Stimulated activated CD4-positive, alpha-beta T cell treated with anti-CD3 and anti-CD28 coated beads, Interleukin-4, amount 100 ng/mL, for 48 hours (primary cell): ENCODE measurements at regions not wholly inside any gene's neighbourhood (a gene's known extent, or its start where the extent isn't known, plus 50 kb on each side); places are given as distances from the start of the nearest gene placed in this dataset.
"Not testable (repeated sequence)": the region's sequence is repeated elsewhere in the genome, so short reads cannot be mapped to it uniquely, and the experiment has no call there.

ENCODE experiments used
- DNase-seq, 2 donors: peaks; one replicate each; pipeline ENCODE4 v3.0.0-alpha.2; 2020; ENCODE audit warnings: low read depth in 2 of 2

GRCh38 chr19:28569132-28570131 is 643.5 kb downstream of the UQCRFS1 start:
- DNase-seq, result no peak

DNA sequence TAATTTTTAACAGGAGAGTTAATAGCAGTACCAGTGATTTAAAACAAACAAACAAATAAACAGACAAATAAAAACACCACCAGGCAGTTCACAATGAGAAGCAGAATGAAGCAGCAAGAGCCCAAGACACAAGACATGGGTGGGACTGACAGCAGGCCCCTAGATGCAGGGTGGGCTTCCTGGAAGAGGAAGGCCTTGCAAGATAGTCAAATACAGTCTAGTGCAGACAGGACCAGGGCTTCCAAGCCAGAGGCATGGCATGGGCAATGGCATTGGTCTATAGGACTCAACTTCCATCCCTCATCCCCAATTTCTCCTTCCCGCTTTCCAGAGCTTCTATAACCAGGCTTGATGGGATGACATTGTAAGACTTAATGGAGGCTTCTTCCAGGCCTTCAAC is 645.1 kb downstream of the UQCRFS1 start:
- no peak for DNase-seq

GRCh38 chr19:28563964-28564921 is 648.7 kb downstream of the UQCRFS1 start:
- no peak for DNase-seq

DNA sequence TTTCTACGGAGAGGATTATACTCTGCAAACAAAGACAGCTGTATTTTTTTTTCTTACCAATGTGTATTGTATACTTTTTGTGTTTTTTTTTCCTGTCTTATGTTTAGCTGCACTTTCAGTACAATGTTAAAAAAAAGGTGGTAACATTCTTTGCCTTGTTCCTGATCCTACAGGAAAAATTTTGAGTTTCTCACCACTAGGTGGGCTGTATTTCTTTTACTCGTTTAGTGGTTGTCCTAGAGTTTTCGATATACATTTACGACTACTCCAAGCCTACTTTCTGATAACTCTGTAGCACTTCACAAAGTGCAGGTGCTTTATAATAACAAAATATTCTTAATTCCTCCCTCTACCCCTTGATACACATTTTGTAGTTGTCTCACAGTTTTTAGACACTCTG is 652.2 kb downstream of the UQCRFS1 start:
- no peak for DNase-seq

- DNase-seq, result no peak
Observed at GRCh38 chr19:28558783-28559182, 654.2 kb downstream of the UQCRFS1 start.

DNA sequence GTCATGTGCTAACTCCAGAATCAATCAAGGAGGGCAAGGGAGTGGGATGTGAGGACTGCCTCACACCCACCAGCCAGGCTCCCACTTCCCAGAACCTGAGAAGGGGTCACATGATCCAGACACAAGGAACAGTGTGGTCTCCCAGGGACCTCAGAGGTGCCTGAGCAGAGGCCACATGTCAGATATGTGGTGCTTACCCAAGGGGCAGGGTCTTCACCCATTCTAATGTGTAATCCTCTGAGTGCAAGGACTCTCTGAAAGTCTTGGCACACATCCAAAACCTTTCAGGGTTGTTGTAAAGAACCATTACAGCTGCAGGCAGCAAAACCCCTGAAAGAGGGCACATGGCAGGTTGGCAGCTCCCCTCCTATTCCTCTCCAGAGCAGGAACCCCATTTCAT is 656.6 kb downstream of the UQCRFS1 start:
- DNase-seq, result no peak

DNA sequence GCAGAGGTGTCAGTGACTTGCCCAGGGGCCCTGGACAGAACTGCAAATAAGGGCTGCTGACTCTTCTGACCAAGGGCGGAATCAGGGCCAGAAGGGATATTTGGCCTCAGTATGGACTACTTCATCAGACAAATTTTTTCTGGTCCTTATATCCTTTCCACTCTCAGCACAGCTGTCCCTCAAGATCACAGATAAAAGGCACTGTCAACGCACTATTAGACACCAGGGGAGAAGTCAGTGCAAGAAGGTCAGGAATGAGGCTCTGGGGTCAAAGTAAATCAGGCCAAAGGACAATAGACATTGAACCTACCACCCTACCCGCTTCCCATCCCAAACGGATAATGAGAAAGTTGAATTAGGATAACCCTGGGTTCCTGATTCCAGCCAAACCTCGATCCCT is 657.6 kb downstream of the UQCRFS1 start:
- DNase-seq, result no peak

GRCh38 chr19:28554321-28555091 is 658.4 kb downstream of the UQCRFS1 start:
- DNase-seq, result no peak

DNA sequence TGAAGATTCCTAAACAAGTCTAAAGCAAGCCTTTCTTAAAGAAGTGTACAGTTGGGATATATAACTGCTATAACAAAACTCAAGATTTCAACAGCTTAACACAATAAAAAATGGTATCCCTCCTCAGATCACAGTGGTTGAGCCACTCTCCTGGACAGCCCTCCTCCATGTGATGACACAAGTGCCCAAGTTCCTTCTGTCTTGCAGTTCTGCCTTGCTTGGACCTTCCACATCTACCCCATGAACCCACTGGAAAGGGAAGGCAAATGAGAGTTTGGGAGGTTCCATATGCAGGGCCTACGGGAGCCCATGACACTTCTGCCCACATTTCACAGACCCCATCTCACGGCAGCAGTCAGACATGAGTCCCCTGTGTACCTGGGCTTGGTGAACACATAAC is 659.2 kb downstream of the UQCRFS1 start:
- no peak for DNase-seq

GRCh38 chr19:28553005-28553404 is 659.9 kb downstream of the UQCRFS1 start:
- DNase-seq, result no peak

DNA sequence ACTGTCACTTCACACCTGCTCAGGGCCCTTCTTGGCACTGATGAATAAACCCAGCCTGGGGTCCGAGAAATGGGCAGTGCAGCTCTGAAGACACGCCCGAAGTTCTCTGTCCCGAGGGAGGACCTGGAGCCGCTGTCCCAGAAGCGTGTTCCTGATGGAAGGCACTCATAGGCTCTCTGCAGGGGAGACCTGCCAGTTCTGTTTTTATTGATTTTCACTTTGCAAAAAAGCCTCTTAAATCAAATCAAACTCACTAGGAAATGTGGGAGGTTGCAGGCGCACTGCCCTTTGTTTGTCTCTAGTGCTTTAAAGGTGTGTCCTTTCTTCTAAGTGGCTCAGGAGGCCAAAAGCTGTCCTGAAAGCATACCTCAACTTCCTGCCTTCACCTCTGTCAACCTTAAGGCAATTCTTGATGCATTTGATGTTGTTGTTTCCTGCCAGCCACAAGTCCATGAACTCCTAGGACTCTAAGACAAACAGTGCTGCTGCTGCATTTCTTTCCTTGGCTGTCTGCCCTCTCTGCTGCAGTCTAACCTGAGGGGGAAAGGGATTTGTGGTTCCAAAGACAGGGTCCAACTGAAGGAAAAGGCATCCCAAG is 663.2 kb downstream of the UQCRFS1 start:
- no peak for DNase-seq

DNA sequence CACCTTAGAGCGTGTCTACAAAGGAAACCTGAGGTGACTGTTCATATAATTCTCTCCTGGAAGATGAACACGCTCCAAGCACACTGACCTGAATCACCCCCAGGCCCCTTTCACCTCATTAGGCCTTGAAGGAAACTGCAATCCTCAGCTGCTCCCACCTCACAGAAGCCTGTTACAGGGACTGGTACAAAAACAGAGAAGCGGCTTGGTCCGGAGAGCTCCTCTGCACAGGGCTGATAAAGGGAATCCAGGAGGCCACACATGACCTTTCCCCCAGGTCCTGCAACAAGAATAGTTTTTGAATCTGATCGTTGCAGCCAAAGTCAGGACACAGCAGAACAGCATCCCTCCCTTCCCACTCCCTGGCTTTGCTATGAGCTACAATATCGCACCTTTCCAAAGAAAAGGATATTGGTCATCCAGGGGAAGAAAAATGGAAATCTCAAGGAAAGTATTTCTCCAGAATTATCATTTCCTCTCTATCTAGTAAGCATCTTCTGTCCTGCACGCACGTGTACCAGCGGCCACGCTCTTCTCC is 666.7 kb downstream of the UQCRFS1 start:
- no peak for DNase-seq

GRCh38 chr19:28545397-28545796 is 667.6 kb downstream of the UQCRFS1 start:
- not testable (repeated sequence) for DNase-seq

DNA sequence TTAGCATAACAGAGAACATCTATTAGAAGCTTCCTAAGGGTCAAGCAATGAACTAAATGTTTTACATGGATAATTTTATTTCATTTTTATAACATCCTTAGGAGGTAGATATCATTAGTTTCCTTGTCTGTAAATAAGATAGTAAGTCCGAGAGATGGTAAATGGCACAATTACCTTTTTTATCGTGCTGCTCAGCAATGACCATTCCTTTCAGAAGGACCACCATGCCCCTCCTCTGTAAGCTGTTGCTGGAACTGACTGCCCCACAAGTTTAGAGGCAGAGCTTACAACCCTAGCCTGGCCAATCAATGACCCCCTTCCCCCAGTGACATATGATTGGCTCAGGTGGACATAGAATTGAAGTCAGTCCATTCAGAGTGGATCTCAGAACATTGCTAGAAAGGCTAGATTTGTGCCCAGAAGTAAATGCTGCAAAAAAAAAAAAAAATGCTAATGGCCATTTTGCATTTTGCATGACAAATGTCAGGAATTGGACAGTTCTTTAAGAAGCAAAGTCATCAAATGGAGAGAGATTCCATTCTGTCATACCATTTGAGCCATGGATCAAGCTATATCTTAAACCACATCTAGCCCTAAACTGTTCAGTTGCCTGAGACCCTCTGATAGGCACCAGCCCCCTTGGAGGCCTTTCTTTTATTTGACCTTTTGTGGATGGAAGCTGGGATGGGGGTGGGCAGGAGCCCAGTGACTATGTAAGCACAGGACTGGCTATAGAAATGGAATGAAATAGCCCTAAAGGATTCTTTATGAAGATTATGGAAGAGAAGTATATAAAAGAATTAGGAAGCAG is 668.3 kb downstream of the UQCRFS1 start:
- no peak for DNase-seq

DNA sequence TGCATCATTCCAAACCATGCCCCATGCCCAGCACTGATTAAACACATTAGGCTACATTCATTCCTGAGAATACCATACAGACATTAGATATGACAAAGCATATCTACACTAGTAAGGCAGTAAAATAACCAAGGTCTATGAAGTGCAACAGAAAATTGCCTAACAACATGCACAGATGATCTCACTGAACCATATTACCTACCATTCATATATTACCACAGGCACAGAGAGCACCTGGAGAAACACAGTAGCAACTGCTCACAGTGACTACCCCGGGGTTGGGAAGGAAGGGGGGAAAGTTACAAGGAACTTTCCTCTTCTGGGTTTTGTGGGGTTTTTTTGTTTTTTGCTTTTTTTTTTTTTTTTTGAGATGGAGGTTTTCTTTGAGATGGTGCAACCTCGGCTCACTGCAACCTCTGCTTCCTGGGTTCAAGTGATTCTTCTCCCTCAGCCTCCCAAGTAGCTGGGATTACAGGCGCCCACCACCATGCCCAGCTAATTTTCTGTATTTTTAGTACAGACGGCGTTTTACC is 669.6 kb downstream of the UQCRFS1 start:
- no peak for DNase-seq

GRCh38 chr19:28542394-28543243 is 670.3 kb downstream of the UQCRFS1 start:
- DNase-seq, result no peak

DNA sequence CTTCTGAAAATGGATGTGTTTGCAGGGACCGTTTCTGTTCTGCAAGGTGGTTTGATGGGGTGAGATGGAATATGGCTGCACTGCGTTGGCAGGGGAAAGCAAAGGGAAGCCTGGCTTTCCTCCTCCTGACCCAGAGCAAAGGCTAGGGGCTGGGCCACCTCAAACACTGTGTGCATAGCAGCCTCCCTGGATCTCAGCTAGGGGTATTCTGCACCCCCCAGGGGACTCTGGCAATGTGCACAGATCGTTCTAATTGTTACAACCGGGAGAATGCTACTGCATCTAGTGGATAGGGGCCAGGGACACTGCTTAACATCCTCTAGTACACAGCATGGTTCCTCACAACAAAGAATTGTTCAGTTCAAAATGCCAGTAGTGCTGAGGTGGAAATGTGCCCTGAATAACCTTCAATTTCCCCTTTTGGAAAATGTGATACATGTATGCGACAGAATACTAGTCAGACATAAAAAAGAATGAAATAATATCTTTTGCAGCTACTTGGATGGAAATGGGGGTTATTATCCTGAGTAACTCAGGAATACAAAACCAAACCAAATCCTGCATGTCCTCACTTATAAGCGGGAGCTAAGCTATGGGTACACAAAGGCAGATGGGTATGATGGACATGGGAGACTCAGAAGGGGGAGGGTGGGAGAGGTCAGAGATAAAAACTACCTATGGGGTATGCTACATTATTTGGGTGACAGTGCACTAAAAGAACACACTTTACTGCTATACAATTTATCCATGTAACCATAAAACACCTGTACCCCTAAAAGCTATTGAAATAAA is 671.2 kb downstream of the UQCRFS1 start:
- DNase-seq, result no peak

DNA sequence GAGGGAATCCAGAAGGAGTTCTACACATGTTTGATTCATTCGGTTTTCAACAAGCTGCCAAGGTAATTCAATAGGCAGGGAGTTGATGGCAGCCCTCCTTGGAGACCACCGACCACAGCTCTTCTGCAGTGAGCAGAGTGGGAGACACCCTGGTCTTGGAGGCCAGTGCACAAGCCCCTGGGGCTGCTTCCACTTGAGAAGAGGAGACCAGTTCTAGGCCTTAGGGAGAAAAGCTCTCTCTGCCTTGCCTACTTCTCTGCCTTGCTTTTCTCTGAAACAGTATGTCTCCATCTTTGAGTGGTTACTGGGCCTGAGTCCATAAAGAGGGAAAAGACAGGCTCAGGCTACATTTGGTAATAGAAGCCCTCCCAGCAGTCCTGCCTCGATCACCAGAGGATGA is 671.9 kb downstream of the UQCRFS1 start:
- DNase-seq, result no peak
